GM12878 (cell line): ENCODE measurements at regions not wholly inside any gene's neighbourhood (a gene's known extent, or its start where the extent isn't known, plus 50 kb on each side); places are given as distances from the start of the nearest gene placed in this dataset.

ENCODE experiments used
- ATAC-seq: fragments of 200-7000 bp; cut with Tn5 transposase; 3 replicates; pipeline ENCODE4 v1.9.1; 2020; ENCODE audit warnings: mild to moderate bottlenecking, moderate library complexity
- BruUV-seq: library from RNA; stranded (reverse); fragments of 400-500 nt; replicated peaks from 2 replicates; lab custom pipeline; 2021; lab: Mats Ljungman, UMichigan
- CTCF ChIA-PET: fragments of 300-600 bp; sonication (Branson Sonifier 250); formaldehyde crosslinking; extraction: SDS; loops from one replicate; lab custom pipeline; 2021; ENCODE audit warnings: inconsistent platforms; lab: Yijun Ruan, JAX
- POLR2A ChIA-PET: fragments of 350-600 bp; formaldehyde crosslinking; extraction: SDS; loops from one replicate; lab custom pipeline; 2021; ENCODE audit warnings: inconsistent platforms; lab: Charles Lee
- RAD21 ChIA-PET: fragments of 300-600 bp; sonication (Branson Sonifier 250); formaldehyde crosslinking; loops from one replicate; lab custom pipeline; 2023; ENCODE audit warnings: antibody characterized with exemption; ENCODE audit not compliant: unreplicated experiment; lab: Charles Lee
- SMC1A ChIA-PET: fragments of 300-600 bp; sonication (Branson Sonifier 250); formaldehyde crosslinking; loops from one replicate; lab custom pipeline; 2023; ENCODE audit not compliant: unreplicated experiment, uncharacterized antibody; lab: Charles Lee
- DNase-seq: peaks from one replicate; pipeline ENCODE4 v3.0.0-alpha.2; 2011; ENCODE audit warnings: low read depth, low spot score
- FAIRE-seq: peaks from 3 replicates; lab custom pipeline; 2011; peaks lifted over from hg19 to GRCh38; lab: Jason Lieb, UNC
- H2AFZ ChIP-seq: 2 replicates; pipeline ENCODE4 v1.6.0; 2011; ENCODE audit warnings: low read depth, low read length, control low read depth; ENCODE audit not compliant: control insufficient read depth
- H3K27ac ChIP-seq: 2 replicates; pipeline ENCODE4 v1.5.1; 2011; ENCODE audit warnings: control low read depth; ENCODE audit not compliant: control insufficient read depth, insufficient read depth
- H3K27me3 ChIP-seq, 2 experiments: replicated peaks in 1 of 2; 2 replicates each; pipeline versions ENCODE4 v1.6.0 to v1.6.1; 2011; ENCODE audit warnings: low read length in 1 of 2; ENCODE audit not compliant: control insufficient read depth in 2 of 2, insufficient read depth in 2 of 2
- H3K36me3 ChIP-seq, 2 experiments: 2 replicates each; pipeline ENCODE4 v1.5.1; 2011; ENCODE audit warnings: low read length in 1 of 2; ENCODE audit not compliant: control insufficient read depth in 2 of 2, insufficient read depth in 2 of 2
- H3K4me1 ChIP-seq: 2 replicates; pipeline ENCODE4 v1.6.1; 2011; ENCODE audit warnings: mild to moderate bottlenecking, low read length, moderate library complexity, mixed read lengths; ENCODE audit not compliant: control insufficient read depth, insufficient read depth
- H3K4me2 ChIP-seq: 2 replicates; pipeline ENCODE4 v1.6.0; 2011; ENCODE audit warnings: control low read depth; ENCODE audit not compliant: control insufficient read depth, insufficient read depth
- H3K4me3 ChIP-seq: fragments of 200-600 bp; sonication (generic); 2 replicates; pipeline ENCODE4 v1.5.1; 2016
- H3K79me2 ChIP-seq: 2 replicates; pipeline ENCODE4 v1.6.0; 2011; ENCODE audit warnings: low read length; ENCODE audit not compliant: control insufficient read depth, insufficient read depth
- H3K9ac ChIP-seq: 2 replicates; pipeline ENCODE4 v1.8.0; 2011; ENCODE audit warnings: low read length, control low read depth, mixed read lengths; ENCODE audit not compliant: control insufficient read depth, insufficient read depth
- H3K9me3 ChIP-seq: replicated peaks from 3 replicates; pipeline ENCODE4 v1.5.1; 2011; ENCODE audit warnings: mild to moderate bottlenecking, low read length; ENCODE audit not compliant: control insufficient read depth, insufficient read depth
- H4K20me1 ChIP-seq: 2 replicates; pipeline ENCODE4 v1.6.0; 2011; ENCODE audit not compliant: control insufficient read depth, insufficient read depth
- ATF7 ChIP-seq: fragments of 450-650 bp; IDR thresholded peaks from 2 replicates; pipeline ENCODE4 v1.6.1; 2016; ENCODE audit warnings: low read depth, mild to moderate bottlenecking
- FOS ChIP-seq: IDR thresholded peaks from 3 replicates; pipeline ENCODE4 v1.6.1; 2011; ENCODE audit warnings: borderline replicate concordance; ENCODE audit not compliant: insufficient read length; ENCODE audit errors: extremely low read depth
- FOXM1 ChIP-seq: IDR thresholded peaks from 2 replicates; pipeline ENCODE4 v1.6.1; 2012; ENCODE audit warnings: low read depth, mild to moderate bottlenecking, inconsistent platforms, low read length, moderate library complexity
- NR2F1 ChIP-seq: fragments of 450-650 bp; conservative IDR thresholded peaks from 2 replicates; pipeline ENCODE4 v1.6.1; 2017; ENCODE audit warnings: mild to moderate bottlenecking
- SUZ12 ChIP-seq: fragments of 200-600 bp; sonication (generic); IDR thresholded peaks from one replicate; pipeline ENCODE4 v1.6.1; 2018; ENCODE audit warnings: antibody characterized with exemption, mild to moderate bottlenecking; ENCODE audit not compliant: unreplicated experiment
- ZNF274 ChIP-seq: IDR thresholded peaks from one replicate; pipeline ENCODE4 v1.8.0; 2011; ENCODE audit not compliant: insufficient read length, insufficient read depth
- ZSCAN29 ChIP-seq: fragments of 450-650 bp; IDR thresholded peaks from 2 replicates; pipeline ENCODE4 v1.6.1; 2017; ENCODE audit warnings: mild to moderate bottlenecking, moderate library complexity
- WGBS: methylation state at CpG from one replicate; pipeline ENCODE4 v1.1.6; 2016; ENCODE audit warnings: low lambda C conversion rate; ENCODE audit not compliant: insufficient replicate concordance, insufficient coverage; ENCODE audit errors: missing lambda C conversion rate; 5-methylcytosine and 5-hydroxymethylcytosine counted together
- in situ Hi-C: fragments of 300-500 bp; cut with MboI; formaldehyde crosslinking; loops from 9 replicates; pipeline ENCODE4 v1.14.3; 2018; ENCODE audit warnings: mixed read lengths
- intact Hi-C: fragments of 100-400 bp; cut with micrococcal nuclease; formaldehyde crosslinking; loops from one replicate; pipeline ENCODE4 v1.14.2; 2022; ENCODE audit not compliant: unreplicated experiment
- TF ChIP-seq, protein P1 (sequence below): fragments of 450-650 bp; IDR thresholded peaks from 2 replicates; pipeline ENCODE4 v1.6.1; 2016; ENCODE audit warnings: mild to moderate bottlenecking
- TF ChIP-seq, protein P2 (sequence below): IDR thresholded peaks from 2 replicates; pipeline ENCODE4 v1.6.1; 2012; ENCODE audit warnings: low read depth, low read length, improper control_type of control experiment
- TF ChIP-seq, protein P3 (sequence below): fragments of 450-650 bp; IDR thresholded peaks from 2 replicates; pipeline ENCODE4 v1.6.1; 2014; ENCODE audit warnings: mild to moderate bottlenecking

DNA sequence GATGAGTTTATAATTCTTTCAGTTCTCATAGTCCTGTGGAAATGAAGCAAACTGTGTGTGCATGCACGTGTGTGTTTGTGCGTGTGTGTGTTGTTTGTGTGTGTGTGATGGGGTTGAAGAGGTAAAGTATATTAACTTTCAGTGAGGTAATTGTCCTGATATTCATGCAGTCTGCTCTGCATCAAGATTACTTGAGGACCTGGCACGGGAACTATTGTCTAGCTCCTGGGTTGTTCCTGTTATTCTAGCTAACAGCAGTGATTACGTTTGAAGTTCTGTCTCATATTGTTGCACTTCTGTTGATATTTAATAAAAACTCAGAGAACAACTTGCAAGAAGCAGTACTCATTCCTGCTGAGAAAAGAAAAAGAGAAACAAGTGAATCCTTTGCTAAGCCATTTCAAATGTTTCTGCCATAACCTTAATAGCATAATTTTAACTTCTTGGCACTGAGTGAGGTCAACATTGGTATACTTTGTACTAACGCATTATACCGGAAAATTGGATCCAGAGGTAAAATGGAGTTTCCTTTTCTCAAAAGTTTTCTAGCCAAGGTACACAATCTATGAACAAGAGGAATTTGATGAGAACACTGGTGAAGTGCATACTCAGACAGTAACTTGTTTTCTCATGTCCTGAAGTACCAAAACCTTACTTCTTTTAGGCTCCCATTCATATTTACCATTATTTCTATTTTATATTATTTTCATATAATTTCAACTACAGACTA is 113.2 kb downstream of the SPCS3 start (continued):
- TF ChIP-seq, protein P1, sequence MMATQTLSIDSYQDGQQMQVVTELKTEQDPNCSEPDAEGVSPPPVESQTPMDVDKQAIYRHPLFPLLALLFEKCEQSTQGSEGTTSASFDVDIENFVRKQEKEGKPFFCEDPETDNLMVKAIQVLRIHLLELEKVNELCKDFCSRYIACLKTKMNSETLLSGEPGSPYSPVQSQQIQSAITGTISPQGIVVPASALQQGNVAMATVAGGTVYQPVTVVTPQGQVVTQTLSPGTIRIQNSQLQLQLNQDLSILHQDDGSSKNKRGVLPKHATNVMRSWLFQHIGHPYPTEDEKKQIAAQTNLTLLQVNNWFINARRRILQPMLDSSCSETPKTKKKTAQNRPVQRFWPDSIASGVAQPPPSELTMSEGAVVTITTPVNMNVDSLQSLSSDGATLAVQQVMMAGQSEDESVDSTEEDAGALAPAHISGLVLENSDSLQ: no peak
- no peak for TF ChIP-seq FOS

DNA sequence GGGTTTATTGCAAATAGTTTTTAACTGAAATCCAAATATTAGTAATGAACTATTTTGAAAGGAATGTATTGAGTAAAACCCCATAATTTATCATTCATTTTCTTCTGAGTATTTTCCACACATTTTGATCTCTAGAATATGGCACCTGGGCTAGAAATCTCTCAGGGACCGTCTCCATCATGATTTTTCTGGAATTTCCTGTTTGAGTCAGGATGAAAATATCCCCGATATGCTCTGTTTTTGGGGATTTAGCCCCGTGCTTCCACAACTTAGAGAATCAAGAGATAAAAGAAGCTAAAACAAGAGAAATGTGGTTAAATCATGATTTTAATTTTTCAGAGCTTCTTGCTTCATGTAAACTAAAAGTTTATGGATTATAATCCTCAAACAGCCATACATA is 114.2 kb downstream of the SPCS3 start:
- ChIA-PET CTCF (no interaction called here), POLR2A (no interaction called here), RAD21 (no interaction called here), SMC1A (interaction anchor here (0.9 kb wide), 1 partner anchor 83 kb away, joined by 3 read pairs; no protein-coding TSS in a partner anchor)
- no peaks in the 10 kb centered on the region for H3K79me2 ChIP-seq
- peaks cover 6% of the 10 kb centered on the region for H3K4me1 ChIP-seq
- DNase-seq: no peak
- no peak overlapping the region for H3K4me2 ChIP-seq
- intact Hi-C loops: no loop called here
- FAIRE-seq: no peak
- H3K9me3 ChIP-seq: no peaks in the 10 kb centered on the region; the same call in 1 of the 3 replicates
- no peaks in the 10 kb centered on the region for H4K20me1 ChIP-seq
- BruUV-seq: no TSS peak
- no peak overlapping the region for H3K27ac ChIP-seq
- no peaks in the 10 kb centered on the region for H3K27me3 ChIP-seq
- no peak overlapping the region for H2AFZ ChIP-seq
- no peak for ATAC-seq
- H3K36me3 ChIP-seq: no peaks in the 10 kb centered on the region
- in situ Hi-C loops: no loop called here
- no peak overlapping the region for H3K9ac ChIP-seq
- no peak overlapping the region for H3K4me3 ChIP-seq
- 42% methylated on average over 3 of the region's 3 CpGs for WGBS
- TF ChIP-seq SUZ12 (no peak), ZSCAN29 (no peak), ATF7 (no peak), ZNF274 (no peak), FOXM1 (no peak), NR2F1 (no peak)
- TF ChIP-seq, protein P2, sequence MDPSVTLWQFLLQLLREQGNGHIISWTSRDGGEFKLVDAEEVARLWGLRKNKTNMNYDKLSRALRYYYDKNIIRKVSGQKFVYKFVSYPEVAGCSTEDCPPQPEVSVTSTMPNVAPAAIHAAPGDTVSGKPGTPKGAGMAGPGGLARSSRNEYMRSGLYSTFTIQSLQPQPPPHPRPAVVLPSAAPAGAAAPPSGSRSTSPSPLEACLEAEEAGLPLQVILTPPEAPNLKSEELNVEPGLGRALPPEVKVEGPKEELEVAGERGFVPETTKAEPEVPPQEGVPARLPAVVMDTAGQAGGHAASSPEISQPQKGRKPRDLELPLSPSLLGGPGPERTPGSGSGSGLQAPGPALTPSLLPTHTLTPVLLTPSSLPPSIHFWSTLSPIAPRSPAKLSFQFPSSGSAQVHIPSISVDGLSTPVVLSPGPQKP: no peak
- TF ChIP-seq, protein P3, sequence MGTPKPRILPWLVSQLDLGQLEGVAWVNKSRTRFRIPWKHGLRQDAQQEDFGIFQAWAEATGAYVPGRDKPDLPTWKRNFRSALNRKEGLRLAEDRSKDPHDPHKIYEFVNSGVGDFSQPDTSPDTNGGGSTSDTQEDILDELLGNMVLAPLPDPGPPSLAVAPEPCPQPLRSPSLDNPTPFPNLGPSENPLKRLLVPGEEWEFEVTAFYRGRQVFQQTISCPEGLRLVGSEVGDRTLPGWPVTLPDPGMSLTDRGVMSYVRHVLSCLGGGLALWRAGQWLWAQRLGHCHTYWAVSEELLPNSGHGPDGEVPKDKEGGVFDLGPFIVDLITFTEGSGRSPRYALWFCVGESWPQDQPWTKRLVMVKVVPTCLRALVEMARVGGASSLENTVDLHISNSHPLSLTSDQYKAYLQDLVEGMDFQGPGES: no peak
